ENCODE measurements at regions not wholly inside any gene's neighbourhood (a gene's known extent, or its start where the extent isn't known, plus 50 kb on each side); places are given as distances from the start of the nearest gene placed in this dataset.

DNA sequence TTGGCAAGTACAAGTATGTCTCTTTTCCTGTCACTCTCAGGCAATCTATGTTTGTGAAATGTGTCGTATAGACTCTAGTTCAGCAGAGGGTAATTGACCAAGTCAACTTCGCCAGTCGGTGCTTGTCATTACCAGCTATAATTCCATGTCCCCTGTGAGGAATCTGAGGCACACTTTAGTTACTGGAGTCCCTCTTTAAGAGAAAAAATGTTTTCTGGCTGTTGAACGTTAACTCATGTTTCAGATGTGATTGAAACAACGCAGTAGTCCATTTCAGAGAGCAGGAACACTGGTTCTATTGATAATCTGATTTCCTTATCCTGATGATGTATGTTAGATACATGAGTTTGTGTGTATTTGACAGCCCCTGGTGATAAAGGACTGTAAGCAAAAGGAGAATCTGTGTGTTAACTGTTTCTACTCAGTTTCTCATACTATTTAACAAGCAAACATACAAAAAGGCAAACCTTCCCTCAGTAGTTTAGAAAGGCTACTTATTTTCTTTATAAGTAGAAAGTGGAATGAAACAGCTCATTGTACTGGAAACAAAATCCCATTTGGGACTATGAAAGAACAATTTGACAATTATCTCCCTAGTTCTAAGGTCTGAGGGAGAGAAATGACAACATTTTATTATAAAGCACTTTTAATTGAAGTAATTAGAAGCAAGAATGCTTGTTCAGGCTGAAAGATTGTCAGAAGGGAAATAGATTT, 161.1 kb upstream of the TRHDE start:
- H3K36me3 ChIP-seq (ENCODE audit: control insufficient read depth in 2 of 4, insufficient read depth in 4 of 4, low read length in 3 of 4): no peaks in the 10 kb centered on the region
- peaks cover 0 to 1% (median 0%) of the 10 kb centered on the region in 4 experiments; a peak in 1 of 7 replicates for H3K27me3 ChIP-seq (replicated peaks in 1 of 4; ENCODE audit: control insufficient read depth in 3 of 4, extremely low read depth in 1 of 4, insufficient read depth in 3 of 4, low read length in 3 of 4)
- POLR2A ChIA-PET (ENCODE audit: partially characterized antibody): no interaction called here
- FAIRE-seq (no peak), DNase-seq (ENCODE audit: low read depth in 1 of 2, low spot score in 2 of 2) (no peak)
- H4K8ac ChIP-seq (ENCODE audit: extremely low read depth, insufficient read depth, low read length): no peak overlapping the region
- no peak overlapping the region for H3K27ac ChIP-seq (ENCODE audit: low read depth, low read length)
- no peak overlapping the region for H3K9ac ChIP-seq (replicated peaks in 1 of 4; ENCODE audit: extremely low read depth in 1 of 4, low read depth in 3 of 4, low read length in 3 of 4)
- 77% methylated on average over 5 of the region's 5 CpGs; no CpG with 5 or more reads in 1 of the 2 experiments for WGBS, 2 experiments (ENCODE audit: extremely low coverage in 1 of 2, insufficient coverage in 1 of 2, insufficient read length in 1 of 2, insufficient replicate concordance in 2 of 2, low coverage in 1 of 2, low lambda C conversion rate in 2 of 2, missing lambda C conversion rate in 1 of 2)
- peaks cover 0 to 5% (median under 1%) of the 10 kb centered on the region in 4 experiments; a peak in 3 of 7 replicates for H3K4me1 ChIP-seq (replicated peaks in 1 of 4; ENCODE audit: control insufficient read depth in 3 of 4, insufficient read depth in 4 of 4, low read length in 3 of 4)
- no peak overlapping the region for H3K23ac ChIP-seq (ENCODE audit: insufficient read length)
- H3K79me1 ChIP-seq (ENCODE audit: low read depth, low read length): no peaks in the 10 kb centered on the region
- no peaks in the 10 kb centered on the region for H3K79me2 ChIP-seq (ENCODE audit: control insufficient read depth in 1 of 2, insufficient read depth in 2 of 2, low read length in 2 of 2)
- H2BK12ac ChIP-seq (ENCODE audit: low read depth, low read length): no peak overlapping the region
- H3K23me2 ChIP-seq (ENCODE audit: low read depth, low read length): no peaks in the 10 kb centered on the region
- H4K5ac ChIP-seq (ENCODE audit: insufficient read length, low read depth, low read length): no peak overlapping the region
- no peak overlapping the region for H3K56ac ChIP-seq (replicated peaks; ENCODE audit: insufficient read length, low read depth, low read length)
- H3K18ac ChIP-seq (ENCODE audit: extremely low read depth, low read length): no peak overlapping the region
- H3K4me3 ChIP-seq (ENCODE audit: extremely low read depth in 1 of 4, insufficient read depth in 2 of 4, low read depth in 3 of 4, low read length in 4 of 4): no peak overlapping the region
- H2BK5ac ChIP-seq (ENCODE audit: low read depth, low read length): no peak overlapping the region
- no peak overlapping the region for H4K91ac ChIP-seq (replicated peaks; ENCODE audit: insufficient read length, low read length)
- no peaks in the 10 kb centered on the region for H4K20me1 ChIP-seq (replicated peaks in 1 of 2; ENCODE audit: control insufficient read depth in 1 of 2, insufficient read depth in 2 of 2, low read length in 2 of 2)
- H2BK15ac ChIP-seq (ENCODE audit: low read length): no peak overlapping the region
- H3K4ac ChIP-seq (replicated peaks; ENCODE audit: insufficient read length, low read depth, low read length): no peak overlapping the region
- no peak overlapping the region for H2BK120ac ChIP-seq (replicated peaks; ENCODE audit: low read depth, low read length)
- TF ChIP-seq SP1 (IDR thresholded peaks at IDR 0.05; ENCODE audit: low read depth, low read length) (no peak), JUND (IDR thresholded peaks at IDR 0.05; ENCODE audit: low read length) (no peak), KDM4A (IDR thresholded peaks at IDR 0.05; ENCODE audit: low read depth, low read length, severe bottlenecking) (no peak)
- no peak overlapping the region for H2BK20ac ChIP-seq (ENCODE audit: low read length)
- no peak overlapping the region for H2AFZ ChIP-seq (ENCODE audit: low read length)
- no peak overlapping the region for H3K4me2 ChIP-seq (ENCODE audit: insufficient read depth in 1 of 2, low read depth in 2 of 2, low read length in 2 of 2)
- H2AK5ac ChIP-seq (ENCODE audit: low read depth, low read length): no peak overlapping the region
- no peaks in the 10 kb centered on the region for H3K9me3 ChIP-seq (ENCODE audit: insufficient read depth in 2 of 2, low read depth in 1 of 2, low read length in 1 of 2)
- no peak overlapping the region for H3K14ac ChIP-seq (ENCODE audit: insufficient read length)
- CTCF ChIA-PET (ENCODE audit: partially characterized antibody): interaction anchor here (0.5 kb wide), 1 partner anchor 9 kb away, joined by 3 read pairs; no protein-coding TSS in a partner anchor

Data from H1 (cell line).